ENCODE measurements at regions not wholly inside any gene's neighbourhood (a gene's known extent, or its start where the extent isn't known, plus 50 kb on each side); places are given as distances from the start of the nearest gene placed in this dataset.

DNA sequence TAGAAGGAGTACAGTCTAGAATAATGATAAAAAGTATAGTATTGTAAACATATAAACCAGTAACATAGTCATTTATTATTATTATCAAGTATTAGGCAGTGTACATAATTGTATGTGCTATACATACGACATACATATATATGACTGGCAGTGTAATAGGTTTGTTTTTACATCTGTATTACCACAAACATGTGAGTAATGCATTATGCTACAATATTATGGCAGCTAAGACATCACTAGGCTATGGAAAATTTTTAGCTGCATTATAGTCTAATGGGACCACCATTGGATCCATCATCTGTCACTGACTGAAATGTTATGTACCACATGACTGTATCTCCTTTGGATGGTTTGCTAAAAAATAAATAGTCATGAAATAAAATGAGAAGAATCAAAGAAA, 530.0 kb downstream of the PRR16 start:
- TF ChIP-seq, protein P1, sequence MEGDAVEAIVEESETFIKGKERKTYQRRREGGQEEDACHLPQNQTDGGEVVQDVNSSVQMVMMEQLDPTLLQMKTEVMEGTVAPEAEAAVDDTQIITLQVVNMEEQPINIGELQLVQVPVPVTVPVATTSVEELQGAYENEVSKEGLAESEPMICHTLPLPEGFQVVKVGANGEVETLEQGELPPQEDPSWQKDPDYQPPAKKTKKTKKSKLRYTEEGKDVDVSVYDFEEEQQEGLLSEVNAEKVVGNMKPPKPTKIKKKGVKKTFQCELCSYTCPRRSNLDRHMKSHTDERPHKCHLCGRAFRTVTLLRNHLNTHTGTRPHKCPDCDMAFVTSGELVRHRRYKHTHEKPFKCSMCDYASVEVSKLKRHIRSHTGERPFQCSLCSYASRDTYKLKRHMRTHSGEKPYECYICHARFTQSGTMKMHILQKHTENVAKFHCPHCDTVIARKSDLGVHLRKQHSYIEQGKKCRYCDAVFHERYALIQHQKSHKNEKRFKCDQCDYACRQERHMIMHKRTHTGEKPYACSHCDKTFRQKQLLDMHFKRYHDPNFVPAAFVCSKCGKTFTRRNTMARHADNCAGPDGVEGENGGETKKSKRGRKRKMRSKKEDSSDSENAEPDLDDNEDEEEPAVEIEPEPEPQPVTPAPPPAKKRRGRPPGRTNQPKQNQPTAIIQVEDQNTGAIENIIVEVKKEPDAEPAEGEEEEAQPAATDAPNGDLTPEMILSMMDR (IDR thresholded peaks at IDR 0.05; ENCODE audit: low read depth, low read length, poor library complexity, severe bottlenecking) = no peak
- TF ChIP-seq EZH2phosphoT487 (IDR thresholded peaks at IDR 0.05; ENCODE audit: borderline replicate concordance, low read length) = no peak
